Astrocyte (in vitro differentiated cells and primary cell): ENCODE measurements at regions not wholly inside any gene's neighbourhood (a gene's known extent, or its start where the extent isn't known, plus 50 kb on each side); places are given as distances from the start of the nearest gene placed in this dataset.

Source experiments
- CTCF ChIP-seq: IDR thresholded peaks from 2 replicates; pipeline ENCODE4 v1.5.1; 2011; ENCODE audit warnings: low read depth, mild to moderate bottlenecking, inconsistent platforms, low read length, moderate library complexity; ENCODE audit not compliant: insufficient read depth
- EZH2 ChIP-seq: IDR thresholded peaks from 2 replicates; pipeline ENCODE4 v1.6.1; 2012; ENCODE audit warnings: mild to moderate bottlenecking, low read length, inconsistent platforms; ENCODE audit not compliant: insufficient read depth

- TF ChIP-seq CTCF (no peak), EZH2 (no peak)
These were observed 1116.2 kb downstream of the SORCS3 start for GRCh38 chr10:105757302-105757701.
